NCI-H2227 (cell line): ENCODE measurements at regions not wholly inside any gene's neighbourhood (a gene's known extent, or its start where the extent isn't known, plus 50 kb on each side); places are given as distances from the start of the nearest gene placed in this dataset.
"Not testable (repeated sequence)": the region's sequence is repeated elsewhere in the genome, so short reads cannot be mapped to it uniquely, and the experiment has no call there.

Experiments used
- DNase-seq: peaks from one replicate; lab custom pipeline; 2025; ENCODE audit not compliant: unreplicated experiment; lab: John Stamatoyannopoulos, UW

- DNase-seq, result no peak
These were observed 169.4 kb upstream of the ANKRD55 start for GRCh38 chr5:56402266-56403220.

GRCh38 chr5:56397796-56398195 is 164.7 kb upstream of the ANKRD55 start:
- not testable (repeated sequence) for DNase-seq

- no peak for DNase-seq
These were observed 163.5 kb upstream of the ANKRD55 start for GRCh38 chr5:56396634-56397033.

- no peak for DNase-seq
These were observed 156.1 kb upstream of the ANKRD55 start for GRCh38 chr5:56389261-56389660.

GRCh38 chr5:56388229-56388985 is 155.3 kb upstream of the ANKRD55 start:
- no peak for DNase-seq

- no peak for DNase-seq
These were observed 152.9 kb upstream of the ANKRD55 start for GRCh38 chr5:56386046-56386445.

- no peak for DNase-seq
These were observed 151.1 kb upstream of the ANKRD55 start for GRCh38 chr5:56384186-56384585.

- DNase-seq, result no peak
These were observed 150.6 kb upstream of the ANKRD55 start for GRCh38 chr5:56383761-56384160.

GRCh38 chr5:56382896-56383295 is 149.8 kb upstream of the ANKRD55 start:
- DNase-seq, result no peak

- DNase-seq, result no peak
These were observed 144.4 kb upstream of the ANKRD55 start for GRCh38 chr5:56377573-56377972.

- DNase-seq, result no peak
These were observed 143.0 kb upstream of the ANKRD55 start for GRCh38 chr5:56376128-56376527.

- DNase-seq, result no peak
These were observed 141.9 kb upstream of the ANKRD55 start for GRCh38 chr5:56375011-56375410.

- not testable (repeated sequence) for DNase-seq
These were observed 139.4 kb upstream of the ANKRD55 start for GRCh38 chr5:56372491-56372890.

GRCh38 chr5:56369361-56369811 is 136.3 kb upstream of the ANKRD55 start:
- no peak for DNase-seq

GRCh38 chr5:56367748-56368147 is 134.6 kb upstream of the ANKRD55 start:
- no peak for DNase-seq

GRCh38 chr5:56366986-56367385 is 133.9 kb upstream of the ANKRD55 start:
- no peak for DNase-seq

GRCh38 chr5:56361398-56361797 is 128.3 kb upstream of the ANKRD55 start:
- no peak for DNase-seq

GRCh38 chr5:56360816-56361215 is 127.7 kb upstream of the ANKRD55 start:
- DNase-seq, result no peak

- DNase-seq, result no peak
These were observed 126.9 kb upstream of the ANKRD55 start for GRCh38 chr5:56359809-56360685.

- no peak for DNase-seq
These were observed 125.9 kb upstream of the ANKRD55 start for GRCh38 chr5:56358703-56359681.
